ENCODE measurements at regions not wholly inside any gene's neighbourhood (a gene's known extent, or its start where the extent isn't known, plus 50 kb on each side); places are given as distances from the start of the nearest gene placed in this dataset.

DNA sequence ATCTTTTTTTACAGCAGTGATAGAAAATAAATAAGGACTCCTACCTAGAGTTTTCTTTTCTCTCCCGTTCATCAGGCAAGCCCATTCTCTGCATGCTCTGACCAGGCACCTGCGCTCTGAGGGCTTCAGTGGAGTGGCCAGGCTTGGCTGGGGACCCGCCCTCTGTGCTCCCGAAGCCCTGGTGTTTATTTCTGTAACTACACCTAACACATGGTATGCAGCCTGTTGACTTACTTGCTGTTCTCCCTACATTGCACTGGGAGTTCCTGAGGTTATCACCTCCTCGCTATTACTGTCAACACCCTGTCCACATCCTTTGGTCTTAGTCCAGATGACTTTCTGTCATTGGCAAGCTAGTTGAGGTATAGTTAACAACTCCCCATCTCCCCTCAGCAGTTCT is 317.7 kb downstream of the LPIN1 start:
- Histone ChIP-seq H3K4me1 (ENCODE audit: low read depth) (peaks cover 5% of the 10 kb centered on the region), H3K9me3 (ENCODE audit: low read depth) (no peaks in the 10 kb centered on the region), H3K27ac (no peak overlapping the region), H3K27me3 (no peaks in the 10 kb centered on the region), H3K36me3 (no peaks in the 10 kb centered on the region), H3K4me3 (no peak overlapping the region)
- TF ChIP-seq, protein P1, sequence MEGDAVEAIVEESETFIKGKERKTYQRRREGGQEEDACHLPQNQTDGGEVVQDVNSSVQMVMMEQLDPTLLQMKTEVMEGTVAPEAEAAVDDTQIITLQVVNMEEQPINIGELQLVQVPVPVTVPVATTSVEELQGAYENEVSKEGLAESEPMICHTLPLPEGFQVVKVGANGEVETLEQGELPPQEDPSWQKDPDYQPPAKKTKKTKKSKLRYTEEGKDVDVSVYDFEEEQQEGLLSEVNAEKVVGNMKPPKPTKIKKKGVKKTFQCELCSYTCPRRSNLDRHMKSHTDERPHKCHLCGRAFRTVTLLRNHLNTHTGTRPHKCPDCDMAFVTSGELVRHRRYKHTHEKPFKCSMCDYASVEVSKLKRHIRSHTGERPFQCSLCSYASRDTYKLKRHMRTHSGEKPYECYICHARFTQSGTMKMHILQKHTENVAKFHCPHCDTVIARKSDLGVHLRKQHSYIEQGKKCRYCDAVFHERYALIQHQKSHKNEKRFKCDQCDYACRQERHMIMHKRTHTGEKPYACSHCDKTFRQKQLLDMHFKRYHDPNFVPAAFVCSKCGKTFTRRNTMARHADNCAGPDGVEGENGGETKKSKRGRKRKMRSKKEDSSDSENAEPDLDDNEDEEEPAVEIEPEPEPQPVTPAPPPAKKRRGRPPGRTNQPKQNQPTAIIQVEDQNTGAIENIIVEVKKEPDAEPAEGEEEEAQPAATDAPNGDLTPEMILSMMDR (IDR thresholded peaks at IDR 0.05; ENCODE audit: low read depth, low read length), result no peak
- peak in 1 of 2 donors; percentile 79 for DNase-seq (ENCODE audit: low read depth in 1 of 2, low spot score in 1 of 2)

DNA sequence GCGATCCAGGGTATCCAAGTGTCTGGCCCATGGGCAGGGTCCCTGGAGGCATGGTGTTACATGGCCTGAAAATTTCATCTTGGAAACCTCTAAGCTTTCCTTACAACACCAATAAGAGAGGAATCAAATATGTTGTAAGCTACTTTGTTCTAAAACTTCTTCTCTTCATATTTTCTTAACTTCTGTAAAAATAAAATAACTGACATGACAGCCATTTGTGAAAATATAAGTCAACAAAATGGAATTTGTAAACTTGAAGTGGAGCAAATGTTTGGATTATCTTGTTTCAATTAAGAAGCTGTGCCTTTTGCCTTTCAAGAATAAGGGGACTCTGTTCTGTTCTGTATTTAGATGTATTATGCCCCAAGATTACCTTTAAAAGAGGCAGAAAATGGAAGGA is 319.7 kb downstream of the LPIN1 start:
- Histone ChIP-seq H3K4me3 (no peak overlapping the region), H3K4me1 (ENCODE audit: low read depth) (peaks cover 6% of the 10 kb centered on the region), H3K9me3 (ENCODE audit: low read depth) (no peaks in the 10 kb centered on the region), H3K36me3 (no peaks in the 10 kb centered on the region), H3K27me3 (no peaks in the 10 kb centered on the region), H3K27ac (no peak overlapping the region)
- TF ChIP-seq, protein P1 (IDR thresholded peaks at IDR 0.05; ENCODE audit: low read depth, low read length), result no peak
- no peak for DNase-seq (ENCODE audit: low read depth in 1 of 2, low spot score in 1 of 2)

DNA sequence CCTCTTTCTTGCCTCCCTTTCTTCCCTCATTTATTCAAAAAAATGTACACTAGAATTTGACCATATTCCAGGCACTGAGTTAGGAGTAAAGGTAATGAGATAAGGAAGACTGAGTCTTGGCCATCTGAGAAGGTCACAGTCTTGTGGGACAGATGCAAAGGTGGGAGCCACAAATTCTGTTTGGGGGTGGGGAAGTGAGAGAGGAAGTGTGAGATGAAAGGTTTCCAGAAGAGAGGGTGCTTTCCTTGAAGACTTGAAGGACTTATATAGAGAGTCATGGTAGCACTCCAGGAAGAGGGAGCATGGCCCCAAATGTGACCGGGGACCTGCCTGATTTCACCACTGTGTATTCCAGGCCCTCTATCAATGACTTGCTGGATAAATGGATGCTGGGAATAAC is 320.6 kb downstream of the LPIN1 start:
- H3K36me3 ChIP-seq, result no peaks in the 10 kb centered on the region
- TF ChIP-seq, protein P1 (IDR thresholded peaks at IDR 0.05; ENCODE audit: low read depth, low read length), result no peak

DNA sequence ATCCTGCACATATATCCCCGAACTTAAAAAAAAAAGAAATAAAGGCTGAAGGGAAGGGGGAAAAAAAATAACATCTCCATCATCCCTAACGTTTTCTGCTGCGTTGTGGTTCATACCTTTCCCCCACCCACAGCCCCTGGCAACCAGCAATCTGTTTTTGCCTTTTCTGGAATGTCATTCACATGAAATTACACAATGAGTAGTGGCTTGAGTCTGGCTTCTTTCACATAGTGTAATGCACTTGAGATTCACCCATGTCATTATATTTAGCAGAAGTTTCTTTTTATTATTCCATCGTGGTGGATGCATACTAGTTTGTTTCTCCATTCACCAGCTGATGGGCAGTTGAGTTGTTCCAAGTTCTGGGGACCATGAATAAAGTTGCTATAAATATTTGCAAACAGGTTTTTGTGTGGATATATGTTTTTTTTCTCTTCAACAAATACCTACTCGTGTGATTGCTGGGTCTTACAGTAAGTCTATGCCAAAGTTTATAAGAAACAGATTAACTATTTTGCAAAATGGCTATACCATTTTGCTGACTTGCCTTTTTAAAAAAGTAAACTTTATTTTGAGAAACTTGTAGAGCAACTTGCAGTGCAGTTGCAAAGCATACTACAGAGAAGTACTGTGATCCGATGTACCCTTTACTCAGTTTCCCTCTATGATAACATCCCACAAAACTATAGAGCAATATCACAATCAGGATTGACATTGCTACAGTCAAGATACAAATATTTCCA is 322.5 kb downstream of the LPIN1 start:
- Histone ChIP-seq H3K4me1 (ENCODE audit: low read depth) (peaks cover 7% of the 10 kb centered on the region), H3K4me3 (no peak overlapping the region), H3K9me3 (ENCODE audit: low read depth) (no peaks in the 10 kb centered on the region), H3K27me3 (no peaks in the 10 kb centered on the region), H3K36me3 (no peaks in the 10 kb centered on the region), H3K27ac (no peak overlapping the region)
- TF ChIP-seq, protein P1 (IDR thresholded peaks at IDR 0.05; ENCODE audit: low read depth, low read length), result no peak
- no peak for DNase-seq (ENCODE audit: low read depth in 1 of 2, low spot score in 1 of 2)

More for the DNA sequence above, 320.6 kb downstream of the LPIN1 start:
- no peaks in the 10 kb centered on the region for H3K9me3 ChIP-seq (ENCODE audit: low read depth)
- DNase-seq (ENCODE audit: low read depth in 1 of 2, low spot score in 1 of 2), result no peak
- H3K4me3 ChIP-seq, result no peak overlapping the region
- H3K4me1 ChIP-seq (ENCODE audit: low read depth), result peaks cover 6% of the 10 kb centered on the region
- no peaks in the 10 kb centered on the region for H3K27me3 ChIP-seq
- no peak overlapping the region for H3K27ac ChIP-seq

DNA sequence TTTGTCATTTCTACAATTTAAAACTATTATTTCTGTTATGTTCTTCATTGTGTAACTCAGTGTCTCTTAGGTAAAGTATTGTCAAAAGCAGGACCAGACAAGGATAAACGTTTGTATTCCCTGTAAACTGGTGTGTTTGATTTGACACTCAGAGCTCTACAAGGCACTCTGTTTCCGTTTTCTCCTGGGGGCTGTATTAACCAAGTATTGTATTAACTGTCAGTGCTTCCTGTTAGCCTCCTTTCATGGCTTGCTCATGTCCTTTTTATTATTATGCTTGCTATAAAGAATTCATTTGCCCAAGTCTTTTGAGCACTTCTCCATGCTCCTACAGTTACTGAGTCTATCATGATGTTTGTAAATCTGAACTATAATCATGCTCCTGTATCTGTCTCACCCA is 323.7 kb downstream of the LPIN1 start:
- Histone ChIP-seq H3K9me3 (ENCODE audit: low read depth) (no peaks in the 10 kb centered on the region), H3K27me3 (no peaks in the 10 kb centered on the region), H3K4me1 (ENCODE audit: low read depth) (peaks cover 11% of the 10 kb centered on the region), H3K36me3 (no peaks in the 10 kb centered on the region), H3K4me3 (no peak overlapping the region), H3K27ac (no peak overlapping the region)
- TF ChIP-seq, protein P1 (IDR thresholded peaks at IDR 0.05; ENCODE audit: low read depth, low read length), result no peak
- DNase-seq (ENCODE audit: low read depth in 1 of 2, low spot score in 1 of 2), result no peak

Data from cardiac muscle cell (in vitro differentiated cells and primary cell).